Lower leg skin (tissue), 4 donors: ENCODE measurements at regions not wholly inside any gene's neighbourhood (a gene's known extent, or its start where the extent isn't known, plus 50 kb on each side); places are given as distances from the start of the nearest gene placed in this dataset.

ENCODE experiments used
- DNase-seq, 2 donors: peaks; one replicate each; pipeline ENCODE4 v3.0.0-alpha.2; 2019; ENCODE audit warnings: low spot score in 2 of 2
- H3K4me3 ChIP-seq: fragments of 200-600 bp; sonication (generic); 2 replicates; pipeline ENCODE4 v1.5.1; 2017; ENCODE audit warnings: mild to moderate bottlenecking, low read depth; ENCODE audit not compliant: poor library complexity, severe bottlenecking
- POLR2A ChIP-seq, 2 donors: fragments of 450-650 bp; IDR thresholded peaks; one replicate each; pipeline ENCODE4 v1.6.1; 2016 to 2017; ENCODE audit warnings: antibody characterized with exemption in 2 of 2, mild to moderate bottlenecking in 1 of 2, moderate library complexity in 1 of 2
- WGBS, 2 donors: methylation state at CpG; one replicate each; pipeline ENCODE4 v1.1.5; 2018; 5-methylcytosine and 5-hydroxymethylcytosine counted together
- intact Hi-C: fragments of 100-400 bp; cut with DNase I; formaldehyde crosslinking; loops from one replicate; pipeline ENCODE4 v1.15.0; 2023; ENCODE audit warnings: low total_unique reads
- TF ChIP-seq, protein P1 (sequence below), 3 donors: fragments of 450-650 bp; IDR thresholded peaks; one replicate each; pipeline ENCODE4 v1.5.1; 2016; ENCODE audit warnings: antibody characterized with exemption in 3 of 3, mild to moderate bottlenecking in 3 of 3, moderate library complexity in 2 of 3

DNA sequence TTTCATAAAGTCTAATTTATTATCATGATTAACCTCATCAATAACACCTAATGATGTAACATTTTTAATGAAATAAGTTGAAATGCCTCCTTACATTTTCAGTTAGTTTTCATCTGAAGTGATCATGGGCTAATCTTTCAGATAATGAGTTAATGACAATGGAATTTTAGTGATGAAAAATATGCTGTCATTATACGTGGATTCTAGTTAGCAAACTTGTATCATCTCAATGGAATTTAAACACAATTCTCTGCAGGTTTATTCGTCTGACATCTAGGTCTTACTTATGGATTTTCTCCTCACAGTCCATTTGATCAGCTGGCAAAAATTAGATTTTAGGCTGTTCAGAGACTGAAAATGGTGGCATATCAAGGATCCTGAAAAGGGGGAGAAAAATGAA, 885.0 kb downstream of the SLC4A3 start:
- no peak for DNase-seq
- intact Hi-C loops: no loop called here
- WGBS, 2 donors: 53 to 55% methylated on average over 2 of the region's 2 CpGs
- no peak for TF ChIP-seq POLR2A (IDR thresholded peaks at IDR 0.05)
- TF ChIP-seq, protein P1, sequence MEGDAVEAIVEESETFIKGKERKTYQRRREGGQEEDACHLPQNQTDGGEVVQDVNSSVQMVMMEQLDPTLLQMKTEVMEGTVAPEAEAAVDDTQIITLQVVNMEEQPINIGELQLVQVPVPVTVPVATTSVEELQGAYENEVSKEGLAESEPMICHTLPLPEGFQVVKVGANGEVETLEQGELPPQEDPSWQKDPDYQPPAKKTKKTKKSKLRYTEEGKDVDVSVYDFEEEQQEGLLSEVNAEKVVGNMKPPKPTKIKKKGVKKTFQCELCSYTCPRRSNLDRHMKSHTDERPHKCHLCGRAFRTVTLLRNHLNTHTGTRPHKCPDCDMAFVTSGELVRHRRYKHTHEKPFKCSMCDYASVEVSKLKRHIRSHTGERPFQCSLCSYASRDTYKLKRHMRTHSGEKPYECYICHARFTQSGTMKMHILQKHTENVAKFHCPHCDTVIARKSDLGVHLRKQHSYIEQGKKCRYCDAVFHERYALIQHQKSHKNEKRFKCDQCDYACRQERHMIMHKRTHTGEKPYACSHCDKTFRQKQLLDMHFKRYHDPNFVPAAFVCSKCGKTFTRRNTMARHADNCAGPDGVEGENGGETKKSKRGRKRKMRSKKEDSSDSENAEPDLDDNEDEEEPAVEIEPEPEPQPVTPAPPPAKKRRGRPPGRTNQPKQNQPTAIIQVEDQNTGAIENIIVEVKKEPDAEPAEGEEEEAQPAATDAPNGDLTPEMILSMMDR (IDR thresholded peaks at IDR 0.05): no peak
- no peak overlapping the region for H3K4me3 ChIP-seq

DNA sequence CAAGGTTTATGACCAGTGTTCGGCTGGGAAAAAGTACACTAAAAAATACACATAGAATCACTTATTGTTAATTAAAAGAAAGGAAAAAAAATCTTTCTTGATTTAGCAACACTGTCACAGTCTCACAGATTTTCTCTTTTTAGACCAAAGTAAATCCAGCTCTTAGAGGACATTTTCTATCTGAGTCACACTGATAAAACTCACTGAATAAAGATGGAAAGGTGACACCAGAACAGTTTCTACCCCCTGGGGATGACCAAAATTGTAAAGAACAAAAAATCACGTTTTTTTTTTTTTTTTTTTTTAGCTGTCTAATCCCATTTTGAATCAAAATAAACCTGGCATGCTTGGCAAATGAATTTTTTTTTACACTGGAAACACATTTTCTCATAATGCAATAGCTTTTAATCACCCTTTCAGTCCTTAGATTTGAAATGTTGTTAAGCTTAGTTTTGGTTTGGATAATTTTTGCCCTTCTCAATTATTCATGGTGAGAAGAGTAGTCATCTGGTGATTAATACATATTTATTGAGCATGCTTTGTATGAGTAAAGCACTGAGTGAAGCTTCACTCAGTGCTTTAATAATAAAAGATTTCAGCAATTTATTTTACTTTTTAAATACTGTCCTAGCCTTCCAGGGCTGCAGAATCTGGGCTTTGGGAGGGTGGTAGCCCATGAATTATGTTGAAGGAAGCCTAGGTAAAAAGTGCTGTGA, 886.3 kb downstream of the SLC4A3 start:
- no peak for DNase-seq
- intact Hi-C loops: no loop called here
- 44 to 46% methylated on average over 2 of the region's 2 CpGs for WGBS, 2 donors
- no peak overlapping the region for H3K4me3 ChIP-seq
- TF ChIP-seq POLR2A (IDR thresholded peaks at IDR 0.05): no peak
- TF ChIP-seq, protein P1 (IDR thresholded peaks at IDR 0.05): no peak

DNA sequence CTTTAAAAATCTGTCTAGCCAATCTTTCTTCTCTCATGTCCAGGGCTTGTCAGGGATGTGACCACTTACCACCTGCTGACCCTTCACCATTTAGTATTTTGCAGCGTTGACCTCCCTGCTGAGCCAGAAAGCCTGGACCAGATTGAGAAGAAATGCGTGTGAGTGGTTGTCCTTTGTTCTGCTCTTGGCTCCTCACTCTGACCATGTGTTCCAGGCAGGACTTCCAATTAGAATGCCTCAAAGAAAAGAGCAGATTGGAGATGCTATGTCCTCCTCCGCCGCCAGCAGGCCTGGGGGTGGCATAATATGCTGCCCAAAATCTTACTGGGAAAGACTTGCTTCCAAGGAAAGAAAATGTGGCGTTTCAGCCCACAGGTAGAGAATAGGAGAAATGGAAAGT, 894.1 kb downstream of the SLC4A3 start:
- intact Hi-C loops: no loop called here
- no peak for DNase-seq
- 88 to 89% methylated on average over 5 of the region's 5 CpGs for WGBS, 2 donors
- no peak overlapping the region for H3K4me3 ChIP-seq
- no peak for TF ChIP-seq POLR2A (IDR thresholded peaks at IDR 0.05)
- TF ChIP-seq, protein P1 (IDR thresholded peaks at IDR 0.05): no peak

DNA sequence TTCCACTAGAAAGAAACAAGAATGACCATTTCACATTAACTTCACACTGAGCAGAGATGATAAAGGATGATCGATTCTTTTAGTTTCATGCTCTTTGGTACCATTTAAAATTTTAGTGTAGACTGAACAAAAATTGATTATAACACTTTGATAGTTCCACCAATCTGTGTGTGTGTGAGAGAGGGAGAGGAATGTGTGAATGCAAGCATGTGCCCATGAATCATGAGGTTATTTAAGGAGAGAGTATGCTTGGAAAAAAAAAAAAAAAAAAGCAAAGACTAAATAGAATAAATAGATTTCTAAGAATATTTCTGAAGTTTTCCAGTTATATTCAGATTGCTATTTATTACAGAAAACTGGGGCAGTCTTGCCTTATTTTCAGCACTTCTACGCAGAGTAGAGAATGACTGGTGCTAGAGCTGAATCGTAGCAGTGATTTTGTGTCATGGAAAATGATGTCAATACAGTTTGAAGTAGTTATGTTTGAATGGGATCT, 900.8 kb downstream of the SLC4A3 start:
- WGBS, 2 donors: 70 to 80% methylated on average over 3 of the region's 3 CpGs
- intact Hi-C loops: no loop called here
- H3K4me3 ChIP-seq: no peak overlapping the region
- no peak for DNase-seq
- TF ChIP-seq, protein P1 (IDR thresholded peaks at IDR 0.05): no peak
- TF ChIP-seq POLR2A (IDR thresholded peaks at IDR 0.05): no peak

DNA sequence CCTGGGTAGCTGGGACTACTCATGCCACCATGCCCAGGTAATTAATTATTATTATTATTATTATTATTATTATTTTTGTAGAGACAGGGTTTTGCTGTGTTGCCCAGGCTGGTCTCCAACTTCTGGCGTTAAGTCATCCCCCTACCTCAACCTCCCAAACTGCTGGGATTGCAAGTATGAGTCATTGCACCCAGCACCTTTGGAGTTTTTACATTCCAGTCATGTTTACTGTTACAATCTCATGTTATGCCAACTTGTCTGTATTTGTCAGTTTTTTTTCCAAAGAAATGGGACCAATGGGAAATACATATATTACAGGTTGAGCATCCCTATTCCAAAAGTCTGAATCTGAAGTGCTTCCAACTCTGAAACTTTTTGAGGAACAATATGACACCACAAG, 903.8 kb downstream of the SLC4A3 start:
- 78 to 88% methylated on average over 1 of the region's 1 CpG for WGBS, 2 donors

More for the DNA sequence above, 903.8 kb downstream of the SLC4A3 start:
- TF ChIP-seq, protein P1 (IDR thresholded peaks at IDR 0.05): no peak
- no peak for TF ChIP-seq POLR2A (IDR thresholded peaks at IDR 0.05)
- no peak for DNase-seq
- H3K4me3 ChIP-seq: no peak overlapping the region
- intact Hi-C loops: no loop called here
